GM21786 (cell line): ENCODE measurements at regions not wholly inside any gene's neighbourhood (a gene's known extent, or its start where the extent isn't known, plus 50 kb on each side); places are given as distances from the start of the nearest gene placed in this dataset.

Source experiments
- ATAC-seq: cut with Tn5 transposase; IDR thresholded peaks from one replicate; pipeline ENCODE4 v1.9.1; 2021; ENCODE audit not compliant: unreplicated experiment

- ATAC-seq: no peak
Observed at GRCh38 chr13:40485611-40486517, 180.6 kb downstream of the FOXO1 start.

GRCh38 chr13:40486518-40487163 lies 179.8 kb downstream of the FOXO1 start:
- no peak for ATAC-seq

GRCh38 chr13:40488869-40489391 lies 177.5 kb downstream of the FOXO1 start:
- no peak for ATAC-seq

- no peak for ATAC-seq
Observed at GRCh38 chr13:40490086-40490758, 176.2 kb downstream of the FOXO1 start.

- no peak for ATAC-seq
Observed at GRCh38 chr13:40492511-40492910, 173.9 kb downstream of the FOXO1 start.

GRCh38 chr13:40494513-40494912 lies 171.9 kb downstream of the FOXO1 start:
- no peak for ATAC-seq

- ATAC-seq: no peak
Observed at GRCh38 chr13:40494946-40495620, 171.4 kb downstream of the FOXO1 start.

- no peak for ATAC-seq
Observed at GRCh38 chr13:40495621-40496001, 170.8 kb downstream of the FOXO1 start.

GRCh38 chr13:40496035-40496810 lies 170.2 kb downstream of the FOXO1 start:
- no peak for ATAC-seq

GRCh38 chr13:40498461-40498860 lies 168.0 kb downstream of the FOXO1 start:
- ATAC-seq: no peak

- ATAC-seq: no peak
Observed at GRCh38 chr13:40502236-40502635, 164.2 kb downstream of the FOXO1 start.

- no peak for ATAC-seq
Observed at GRCh38 chr13:40503011-40503410, 163.4 kb downstream of the FOXO1 start.

GRCh38 chr13:40503966-40504591 lies 162.4 kb downstream of the FOXO1 start:
- ATAC-seq: no peak

- no peak for ATAC-seq
Observed at GRCh38 chr13:40504641-40505040, 161.8 kb downstream of the FOXO1 start.

GRCh38 chr13:40505196-40505595 lies 161.2 kb downstream of the FOXO1 start:
- no peak for ATAC-seq
